HG03135 (cell line): ENCODE measurements at regions not wholly inside any gene's neighbourhood (a gene's known extent, or its start where the extent isn't known, plus 50 kb on each side); places are given as distances from the start of the nearest gene placed in this dataset.

Source experiments
- ATAC-seq: cut with Tn5 transposase; IDR thresholded peaks from one replicate; pipeline ENCODE4 v1.9.1; 2021; ENCODE audit warnings: mild to moderate bottlenecking, moderate library complexity; ENCODE audit not compliant: unreplicated experiment

GRCh38 chr5:121175986-121176385, 675.7 kb upstream of the FTMT start:
- ATAC-seq = no peak

GRCh38 chr5:121182788-121183490, 668.7 kb upstream of the FTMT start:
- ATAC-seq = no peak

DNA sequence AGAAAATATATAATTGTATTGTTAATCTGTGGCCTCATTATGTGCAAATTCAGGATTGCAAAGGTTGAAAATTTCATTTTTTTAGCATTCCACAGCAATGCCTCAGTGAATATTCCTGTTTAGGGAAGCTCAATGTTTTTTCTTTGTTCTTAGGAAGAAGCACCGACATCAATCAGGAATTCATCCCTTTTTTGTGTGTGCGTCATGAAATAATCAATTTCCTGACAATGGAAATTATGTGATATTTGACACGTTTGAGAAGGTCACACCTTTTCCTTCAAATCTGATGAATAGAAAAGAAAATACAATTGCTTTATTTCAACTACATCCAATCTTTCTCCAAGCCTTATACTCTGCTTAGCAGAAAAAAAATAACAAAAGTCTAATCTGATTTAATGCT, 662.8 kb upstream of the FTMT start:
- no peak for ATAC-seq

- no peak for ATAC-seq
Observed at GRCh38 chr5:121189342-121190305, 662.1 kb upstream of the FTMT start.

DNA sequence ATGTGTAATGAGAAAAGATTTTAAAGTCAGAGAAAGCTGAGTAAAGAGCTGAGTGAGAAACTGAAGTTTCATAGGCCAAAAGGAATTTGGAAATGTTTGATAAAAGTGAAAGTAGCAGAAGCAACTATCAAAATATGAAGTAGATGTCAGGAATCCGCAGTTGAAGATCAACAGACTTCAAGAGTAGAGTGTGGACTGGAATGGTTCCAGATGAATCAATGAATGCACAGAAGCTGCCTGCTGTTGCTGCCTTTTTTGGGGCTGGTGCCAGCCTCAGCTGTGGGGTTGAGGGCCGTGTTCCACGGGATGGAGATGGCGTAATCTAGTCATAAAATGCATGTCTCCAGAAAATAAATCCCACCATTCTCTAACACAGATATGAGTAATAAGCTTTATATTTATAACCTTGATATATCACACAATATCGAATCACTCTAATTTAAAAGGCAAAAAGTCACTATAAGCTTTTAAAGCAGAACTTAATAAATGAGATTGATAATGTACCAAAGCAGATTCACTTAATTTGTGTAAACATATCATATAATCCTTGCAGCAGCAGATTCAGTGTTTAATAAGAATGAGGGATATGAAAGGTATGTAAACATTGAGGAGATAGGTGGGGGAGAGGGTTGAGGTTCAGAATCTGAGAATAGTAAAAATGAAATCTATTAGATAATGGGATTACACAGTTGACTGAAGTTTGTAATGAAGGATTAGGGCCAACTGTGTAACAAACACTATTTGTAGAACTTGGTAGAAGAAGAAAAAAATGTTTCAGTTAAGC, 652.3 kb upstream of the FTMT start:
- no peak for ATAC-seq

DNA sequence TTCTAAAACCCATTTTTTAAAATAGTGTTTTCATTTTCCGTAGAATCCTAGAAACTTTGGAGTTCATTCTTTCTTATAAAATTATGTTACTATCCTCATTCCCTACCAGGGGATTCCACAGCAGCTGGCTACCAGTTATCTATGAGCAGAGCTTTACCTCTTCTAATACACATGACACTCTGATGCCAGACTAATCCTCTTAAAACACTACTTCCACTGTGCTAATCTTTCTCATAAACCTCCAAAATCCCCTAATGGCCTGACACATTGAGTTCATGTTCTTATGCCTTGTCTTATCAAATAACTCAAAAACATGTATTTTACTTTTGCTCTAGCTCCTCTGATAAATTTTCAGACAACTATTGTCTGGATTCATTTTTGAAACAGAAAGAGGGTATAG, 633.6 kb upstream of the FTMT start:
- no peak for ATAC-seq

GRCh38 chr5:121221483-121221882, 630.2 kb upstream of the FTMT start:
- ATAC-seq = no peak

GRCh38 chr5:121226765-121227164, 624.9 kb upstream of the FTMT start:
- no peak for ATAC-seq

- no peak for ATAC-seq
Observed at GRCh38 chr5:121239951-121240350, 611.7 kb upstream of the FTMT start.

- ATAC-seq = no peak
Observed at GRCh38 chr5:121246971-121247370, 604.7 kb upstream of the FTMT start.

DNA sequence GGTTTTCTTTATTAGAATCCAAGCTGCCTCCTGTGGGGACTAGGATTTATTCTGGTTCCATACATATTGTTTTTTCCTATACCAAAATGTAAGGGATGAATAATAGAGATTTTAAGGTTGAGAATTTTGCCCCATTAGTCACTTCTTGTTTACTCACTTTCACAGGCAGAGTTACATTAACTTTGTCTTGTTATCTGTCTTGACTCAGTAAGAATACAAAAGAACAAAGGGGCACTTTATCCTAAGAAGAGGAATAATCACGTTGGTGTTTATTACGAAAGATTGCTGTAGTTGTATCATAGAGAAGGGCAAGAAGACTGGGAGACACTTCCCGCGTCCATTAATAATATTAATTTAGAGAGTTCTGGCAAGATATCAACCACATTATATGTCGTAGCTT, 599.7 kb upstream of the FTMT start:
- no peak for ATAC-seq

DNA sequence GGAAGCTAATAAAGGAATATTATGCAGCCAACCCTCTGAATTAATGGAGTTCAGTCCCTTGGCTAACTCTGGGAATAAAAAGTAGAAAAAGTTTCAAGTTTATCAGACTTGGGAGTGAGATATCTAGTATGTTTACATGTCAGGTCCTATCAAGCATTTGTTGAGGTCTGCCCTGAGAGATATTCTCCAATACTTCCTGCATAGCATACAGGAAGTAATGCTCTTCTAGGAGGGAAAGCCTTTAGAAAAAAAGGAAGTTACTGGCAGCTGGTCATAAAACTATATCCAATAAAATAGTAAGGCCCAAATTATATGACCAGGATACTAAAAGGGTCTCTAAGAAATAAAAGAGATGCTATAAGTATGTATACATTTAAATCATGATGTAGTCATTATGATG, 594.1 kb upstream of the FTMT start:
- no peak for ATAC-seq

GRCh38 chr5:121263456-121263855, 588.2 kb upstream of the FTMT start:
- ATAC-seq = no peak

GRCh38 chr5:121264605-121265004, 587.1 kb upstream of the FTMT start:
- no peak for ATAC-seq

- ATAC-seq = no peak
Observed at GRCh38 chr5:121271546-121271945, 580.1 kb upstream of the FTMT start.

DNA sequence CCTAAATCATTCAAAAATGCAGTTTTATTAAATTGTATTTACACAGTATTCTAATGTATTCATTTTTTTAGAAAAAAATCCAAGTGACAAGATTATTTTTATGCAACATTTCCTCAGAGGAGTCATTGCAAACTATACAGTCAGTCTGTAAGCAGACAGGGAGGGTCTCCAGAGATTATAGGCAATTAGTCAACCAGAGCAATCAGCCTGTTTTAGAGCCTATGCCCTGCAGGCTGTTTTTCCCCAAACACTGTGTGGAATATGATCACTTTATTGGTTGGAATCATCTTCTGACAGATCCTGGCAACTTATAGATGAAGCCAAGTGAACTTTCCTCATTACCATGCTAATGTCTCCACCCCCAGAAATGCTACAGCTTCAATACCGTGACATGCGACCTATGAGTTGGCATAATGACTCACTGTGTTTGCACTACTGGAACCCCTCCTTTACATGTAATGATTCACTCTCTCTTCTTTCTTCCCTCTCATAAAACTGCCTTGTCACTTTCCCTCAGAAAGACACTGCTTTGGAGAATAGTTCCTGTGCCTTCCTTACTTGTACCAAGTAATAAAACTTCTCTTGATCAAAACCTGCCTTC, 577.7 kb upstream of the FTMT start:
- no peak for ATAC-seq

DNA sequence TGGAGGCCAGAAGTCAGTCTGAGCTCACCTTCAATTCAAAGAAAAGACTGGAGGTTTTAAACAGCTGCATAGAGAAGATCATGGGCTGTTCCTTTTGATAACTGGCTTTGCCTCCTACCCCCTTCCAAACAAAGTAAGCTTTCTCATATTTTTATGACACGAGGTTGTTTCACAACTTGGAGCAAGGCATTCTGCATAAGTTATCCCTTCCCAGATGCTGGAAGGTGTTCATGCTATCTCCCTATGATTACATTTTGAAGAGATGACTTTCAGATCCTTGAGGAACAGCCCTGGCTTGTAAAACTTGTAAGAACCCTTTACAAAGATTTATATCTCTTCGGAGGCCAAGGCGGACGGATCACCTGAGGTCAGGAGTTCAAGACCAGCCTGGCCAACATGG, 571.9 kb upstream of the FTMT start:
- no peak for ATAC-seq

DNA sequence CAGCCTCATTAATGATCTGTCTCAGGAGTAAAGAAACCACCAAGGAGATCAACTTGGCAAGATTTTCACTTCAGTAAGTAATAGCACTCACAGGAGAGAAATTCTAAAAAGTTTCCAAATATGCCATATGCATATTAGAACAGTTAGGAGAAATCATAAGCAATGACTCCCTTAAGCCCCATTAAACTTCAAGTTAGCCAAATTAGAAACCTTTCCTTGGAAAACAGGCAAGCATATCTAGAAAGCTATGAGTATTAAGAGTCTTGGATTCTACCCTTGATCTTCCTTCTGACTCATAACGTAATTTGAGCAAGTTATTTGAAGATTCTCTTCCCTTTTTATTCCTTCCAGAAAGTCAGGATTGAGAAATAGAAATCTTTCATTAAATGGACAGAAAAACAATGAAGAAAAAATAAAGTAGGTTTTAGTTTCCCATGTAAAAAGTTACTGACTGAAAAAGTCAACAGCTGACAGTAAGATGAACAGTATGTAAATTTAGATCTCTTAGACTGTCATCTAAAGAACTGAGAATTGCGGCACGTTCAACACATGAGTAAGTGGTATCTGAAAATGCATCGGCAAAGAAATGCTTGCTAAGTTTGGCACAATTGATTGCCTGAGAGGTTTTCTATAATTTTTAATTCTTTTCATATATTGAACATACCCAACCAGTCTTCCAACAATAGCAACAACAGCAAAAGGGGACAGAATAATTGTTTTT, 565.7 kb upstream of the FTMT start:
- ATAC-seq = no peak

- no peak for ATAC-seq
Observed at GRCh38 chr5:121288781-121289180, 562.9 kb upstream of the FTMT start.

DNA sequence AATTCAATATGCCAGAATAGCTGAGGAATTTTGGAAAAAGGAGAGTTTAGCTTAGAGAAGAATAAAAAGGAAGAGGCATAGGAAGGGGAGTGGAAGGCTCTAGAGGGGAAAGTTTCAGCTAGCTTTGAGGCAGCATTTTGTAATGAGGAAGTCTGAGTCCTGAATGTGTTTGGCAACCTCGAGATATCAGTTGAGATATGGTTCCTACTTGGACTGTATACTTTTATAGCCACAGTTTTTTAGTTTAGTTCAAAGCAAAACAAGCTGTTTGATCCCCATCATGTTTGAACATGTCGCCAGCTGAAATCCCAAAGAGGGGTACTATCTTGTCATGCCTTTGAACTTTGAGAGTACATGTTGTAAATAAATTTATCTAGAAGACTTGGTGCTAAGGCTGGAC, 559.0 kb upstream of the FTMT start:
- no peak for ATAC-seq
